ENCODE measurements at regions not wholly inside any gene's neighbourhood (a gene's known extent, or its start where the extent isn't known, plus 50 kb on each side); places are given as distances from the start of the nearest gene placed in this dataset.
"Not testable (repeated sequence)": the region's sequence is repeated elsewhere in the genome, so short reads cannot be mapped to it uniquely, and the experiment has no call there.

DNA sequence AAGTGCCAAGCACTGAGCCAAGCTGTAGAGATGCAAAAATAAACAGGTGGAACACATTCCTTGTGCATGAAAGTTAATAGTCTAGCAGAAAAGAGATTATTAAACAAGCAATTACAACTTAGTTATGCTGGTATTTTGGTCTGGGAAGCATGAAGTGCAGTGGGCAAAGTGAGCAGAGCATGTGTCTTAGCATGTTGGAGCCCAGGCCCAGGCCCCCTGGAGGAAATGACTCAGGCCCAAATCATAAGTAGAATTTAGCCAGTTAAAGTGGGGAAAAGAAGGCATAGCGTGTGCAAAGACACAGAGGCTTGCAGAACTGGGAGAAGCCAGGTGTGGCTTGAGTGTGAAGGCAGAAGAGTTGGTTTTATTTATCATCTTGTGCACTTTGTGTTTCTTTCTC lies 163.8 kb upstream of the ATP11B start:
- no peak for DNase-seq (ENCODE audit: low spot score)

GRCh38 chr3:182631183-182632076 lies 161.9 kb upstream of the ATP11B start:
- DNase-seq (ENCODE audit: low spot score): no peak

DNA sequence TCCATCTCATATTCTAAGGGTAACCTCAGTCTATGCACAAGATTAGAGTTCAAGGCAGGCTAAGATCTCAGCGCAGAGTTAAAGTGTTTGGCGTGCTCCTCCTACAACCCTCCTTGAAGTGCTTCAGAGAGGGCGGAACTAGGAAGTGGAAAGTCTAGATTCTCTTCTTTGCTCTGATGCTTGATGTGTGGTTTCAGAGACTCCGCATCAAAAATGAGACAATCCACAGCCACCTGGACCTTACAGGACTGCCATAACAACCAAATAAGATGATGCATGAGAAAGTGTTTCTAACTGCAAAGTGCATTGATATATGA lies 161.3 kb upstream of the ATP11B start:
- DNase-seq (ENCODE audit: low spot score): no peak

DNA sequence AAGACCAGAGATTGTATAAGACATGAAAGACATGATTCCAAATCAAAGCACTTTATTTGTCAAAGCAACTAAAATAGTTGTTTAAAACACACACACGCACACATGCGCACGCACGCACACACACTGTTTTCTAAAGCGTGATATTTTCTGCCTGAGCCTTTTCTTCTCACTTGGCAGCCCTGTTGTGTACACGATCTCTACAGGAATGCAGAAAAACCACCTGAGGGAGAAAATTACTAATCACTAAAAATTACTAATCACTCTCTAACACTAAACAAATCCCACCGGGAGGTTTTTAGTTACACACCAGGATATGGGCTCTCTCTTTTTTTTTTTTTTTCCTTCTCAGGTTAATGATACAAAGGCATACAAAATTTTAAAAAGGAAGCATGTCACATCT lies 160.1 kb upstream of the ATP11B start:
- no peak for DNase-seq (ENCODE audit: low spot score)

GRCh38 chr3:182636646-182637045 lies 156.7 kb upstream of the ATP11B start:
- no peak for DNase-seq (ENCODE audit: low spot score)

DNA sequence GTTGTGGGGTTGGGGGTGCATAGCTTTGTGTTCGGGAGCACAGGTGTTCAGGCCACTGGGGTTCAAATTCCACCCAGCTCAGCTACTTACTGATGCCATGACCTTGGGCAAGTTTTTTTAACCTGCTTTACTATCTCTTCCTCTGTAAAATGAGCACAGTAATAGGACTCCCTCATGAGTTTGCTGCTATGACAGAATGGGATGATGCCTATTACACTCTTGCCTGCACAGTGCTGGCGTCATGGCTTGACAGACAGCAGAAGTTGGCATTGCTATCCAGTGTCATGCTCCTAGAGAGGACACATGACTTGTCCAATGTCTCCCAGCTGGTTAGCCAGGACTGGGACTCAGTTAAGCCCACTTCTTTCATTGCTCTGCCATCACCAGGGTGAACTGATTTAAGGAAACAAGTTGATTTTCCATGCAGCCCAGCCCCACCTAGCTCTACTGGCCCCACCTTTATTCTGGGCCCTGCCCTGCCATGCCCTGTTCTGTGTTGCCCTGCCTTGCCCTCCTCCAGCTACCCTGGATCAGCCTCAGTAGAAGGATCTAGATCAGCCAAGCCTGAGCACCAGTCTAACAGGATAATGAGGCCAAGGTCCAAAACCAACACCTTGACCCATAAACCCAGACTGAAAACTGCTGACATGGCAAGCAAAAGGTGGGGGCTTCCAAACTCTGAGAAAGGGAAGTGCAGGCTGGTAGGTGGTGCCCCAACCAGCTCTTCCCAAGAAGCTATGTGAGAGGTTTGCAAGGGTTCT lies 155.8 kb upstream of the ATP11B start:
- no peak for DNase-seq (ENCODE audit: low spot score)

DNA sequence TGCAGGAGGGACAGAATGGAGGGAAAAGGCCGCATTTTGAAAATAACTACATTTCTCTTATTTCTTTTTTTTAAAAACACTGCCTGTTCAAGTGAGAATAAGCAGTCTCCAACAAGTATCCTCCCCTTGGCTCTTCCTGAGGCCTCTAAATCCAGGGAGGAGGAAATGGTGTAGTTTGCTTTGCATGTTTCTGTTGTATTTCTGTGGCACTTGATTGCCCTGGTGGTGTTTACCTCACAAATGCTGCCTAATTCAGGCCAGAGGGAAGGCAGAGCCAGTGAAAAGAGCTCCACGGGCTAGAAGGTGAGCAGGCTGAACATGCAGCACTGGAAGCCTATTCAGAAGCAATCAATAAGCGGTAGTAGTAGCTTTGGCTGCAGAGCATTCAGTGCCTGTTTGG lies 149.3 kb upstream of the ATP11B start:
- no peak for DNase-seq (ENCODE audit: low spot score)

DNA sequence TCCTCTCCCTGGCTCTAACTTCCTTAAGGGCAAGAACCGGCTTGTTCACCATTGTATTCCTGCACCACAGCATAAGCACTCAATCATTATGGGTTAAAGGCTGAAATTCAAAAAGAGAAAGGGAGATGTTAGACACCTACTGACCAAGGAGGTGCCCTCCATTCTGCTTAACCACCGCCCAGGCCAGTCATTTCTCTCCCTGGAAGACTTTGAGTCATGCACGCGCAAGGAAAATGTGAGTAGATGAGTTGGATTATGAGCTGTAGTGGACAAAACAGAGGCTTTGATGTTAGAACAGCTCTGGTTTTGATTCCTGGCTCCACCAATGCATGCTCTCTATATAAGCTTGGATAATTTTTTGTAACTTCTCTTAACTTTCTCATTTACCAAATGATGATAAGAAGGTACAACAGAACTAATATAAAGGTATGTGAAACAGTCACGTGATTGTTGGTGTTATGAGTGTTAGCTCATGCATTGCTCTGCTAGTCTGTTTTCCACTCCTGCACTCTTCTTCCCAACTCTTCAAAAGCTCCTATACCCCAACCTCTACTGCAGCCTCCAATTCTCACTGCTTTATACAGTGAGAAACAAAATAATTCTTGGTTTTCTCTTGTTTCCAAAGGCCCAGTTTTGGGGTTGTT lies 148.4 kb upstream of the ATP11B start:
- DNase-seq (ENCODE audit: low spot score): no peak

DNA sequence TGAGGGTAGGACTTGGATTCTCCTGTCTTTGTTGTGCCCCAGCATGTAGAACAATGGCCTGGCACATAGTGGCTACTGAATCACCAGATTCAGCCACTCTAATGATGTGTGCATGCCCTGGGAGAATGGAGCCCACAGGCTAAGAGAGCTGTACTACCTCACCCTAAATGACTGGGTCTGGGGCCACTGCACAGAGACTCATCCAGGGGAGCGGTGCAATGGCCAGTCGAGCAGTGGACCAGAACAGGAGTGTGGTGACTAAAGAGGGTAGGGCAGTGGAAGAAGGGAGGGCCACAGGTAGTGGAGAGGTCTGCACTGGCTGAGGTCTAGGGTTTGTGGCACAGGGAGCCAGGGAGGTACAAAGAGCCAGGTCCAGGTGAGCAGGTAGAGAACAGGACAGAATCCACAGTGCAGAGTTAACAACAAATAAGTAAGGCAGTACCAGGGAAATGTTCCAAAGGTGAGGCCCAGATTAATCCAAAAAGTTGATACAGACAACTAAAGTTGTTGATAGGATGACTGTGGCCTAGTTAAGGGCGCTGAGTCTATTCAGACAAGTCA lies 142.7 kb upstream of the ATP11B start:
- DNase-seq (ENCODE audit: low spot score): no peak

DNA sequence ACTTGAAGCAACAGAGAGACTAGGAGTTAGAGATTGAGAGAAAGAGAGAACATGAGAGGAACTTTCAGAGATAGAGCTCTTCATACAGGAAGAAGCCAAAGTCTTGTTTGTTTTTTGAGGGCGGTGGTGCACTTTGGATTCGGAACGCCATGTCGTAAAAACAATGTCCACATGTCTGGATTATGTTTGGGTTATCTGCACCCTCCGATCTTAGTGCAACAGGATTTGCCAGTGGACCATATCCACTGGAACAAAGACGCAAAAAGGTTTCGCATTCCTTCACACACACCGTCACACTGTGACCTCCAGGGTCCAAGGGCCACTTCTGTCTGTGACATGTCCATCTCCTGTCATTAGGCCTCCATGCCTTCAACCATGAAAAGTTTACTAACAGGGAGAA lies 141.8 kb upstream of the ATP11B start:
- DNase-seq (ENCODE audit: low spot score): no peak

GRCh38 chr3:182653065-182653464 lies 140.2 kb upstream of the ATP11B start:
- not testable (repeated sequence) for DNase-seq (ENCODE audit: low spot score)

- DNase-seq (ENCODE audit: low spot score): no peak
Measured at GRCh38 chr3:182668541-182668940, 124.8 kb upstream of the ATP11B start.

- DNase-seq (ENCODE audit: low spot score): no peak
Measured at GRCh38 chr3:182668974-182669373, 124.3 kb upstream of the ATP11B start.

DNA sequence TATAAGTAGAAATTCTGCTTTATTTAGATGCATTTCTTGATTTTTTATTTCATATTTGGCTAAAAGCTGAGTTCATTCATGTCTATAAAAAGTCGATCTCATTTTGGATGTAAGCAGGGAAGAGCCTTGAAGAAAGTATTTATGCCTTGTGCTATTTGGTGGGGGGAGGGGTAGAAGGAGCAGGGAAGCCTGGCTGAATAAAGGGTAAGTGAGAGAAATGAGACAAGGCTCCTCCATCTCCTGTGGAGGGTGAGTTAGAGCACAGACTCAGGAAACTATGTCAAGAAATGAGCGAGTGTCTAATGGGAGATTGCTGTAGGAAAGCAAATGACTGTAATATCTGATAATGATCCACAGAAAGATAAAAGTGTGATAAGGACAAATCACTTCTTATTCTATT lies 121.8 kb upstream of the ATP11B start:
- peak; percentile 5 for DNase-seq (ENCODE audit: low spot score)

- DNase-seq (ENCODE audit: low spot score): peak; percentile 35
Measured at GRCh38 chr3:182671942-182672341, 121.4 kb upstream of the ATP11B start.

DNA sequence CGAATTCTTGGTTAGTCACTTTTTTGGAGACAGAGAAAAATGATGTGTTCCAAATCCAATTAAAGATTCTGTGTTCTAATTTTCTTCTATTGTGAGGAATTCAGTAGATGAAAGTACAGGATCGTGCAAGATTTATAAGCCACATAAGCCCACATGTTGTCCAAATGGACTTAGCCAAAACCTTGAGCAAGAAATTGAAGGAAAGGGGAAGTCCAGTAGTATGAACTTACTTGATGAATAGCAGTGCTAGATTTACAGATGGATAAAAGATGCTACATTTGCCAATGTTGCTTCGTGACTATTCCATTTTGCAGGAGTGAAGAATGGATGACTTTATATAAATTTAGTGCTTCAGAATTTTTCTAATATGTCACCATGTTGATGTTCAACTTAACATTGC lies 120.0 kb upstream of the ATP11B start:
- DNase-seq (ENCODE audit: low spot score): no peak

DNA sequence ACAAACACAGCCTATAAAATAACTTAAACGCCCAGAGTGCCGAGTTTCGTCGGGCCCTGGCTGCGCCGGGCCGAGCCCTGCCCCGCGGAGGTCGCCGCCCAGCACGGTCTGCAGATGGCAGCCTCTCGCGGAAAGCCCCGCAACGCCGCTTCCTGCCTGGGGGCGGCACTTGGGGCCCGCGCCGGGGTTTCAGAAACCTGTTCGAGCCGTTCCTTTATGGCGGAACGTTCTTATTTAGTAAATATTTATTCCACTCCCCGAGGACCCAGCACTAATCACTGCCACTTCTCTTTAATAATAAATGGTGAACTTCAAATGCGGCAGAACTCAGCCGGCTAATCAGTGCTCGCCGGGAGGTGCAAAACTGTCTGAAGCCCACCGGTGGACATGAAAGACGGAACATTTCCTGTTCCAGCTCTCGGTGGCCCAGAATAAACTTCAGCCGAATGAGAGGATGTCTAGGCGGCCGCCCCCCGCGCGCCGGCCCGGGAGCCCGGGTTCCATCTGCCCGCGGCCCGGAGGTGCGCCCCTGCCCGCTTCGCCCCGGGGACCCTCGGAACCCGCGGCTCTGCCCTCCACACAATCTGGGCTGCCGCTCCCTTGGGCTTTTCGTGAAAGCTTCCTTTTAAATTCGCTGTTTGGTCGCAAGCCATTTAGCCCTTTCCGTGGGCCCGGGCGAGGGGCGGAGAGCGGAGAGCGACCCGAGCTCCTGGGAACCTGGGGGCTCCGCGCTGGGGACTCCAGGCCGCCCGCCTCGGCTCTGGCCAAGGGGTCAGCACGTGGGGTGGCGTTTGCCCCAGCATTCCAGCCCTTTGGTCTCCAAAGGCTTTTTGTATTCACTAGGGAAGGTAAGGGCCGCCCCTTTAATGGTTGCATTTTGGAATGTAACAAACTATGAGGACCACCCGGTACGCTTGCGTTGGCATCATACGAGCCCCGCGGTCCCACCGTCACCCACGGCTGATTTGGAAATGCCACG lies 110.8 kb upstream of the ATP11B start:
- peak; percentile 68 for DNase-seq (ENCODE audit: low spot score)

GRCh38 chr3:182683453-182683852 lies 109.9 kb upstream of the ATP11B start:
- peak; percentile 81 for DNase-seq (ENCODE audit: low spot score)

DNA sequence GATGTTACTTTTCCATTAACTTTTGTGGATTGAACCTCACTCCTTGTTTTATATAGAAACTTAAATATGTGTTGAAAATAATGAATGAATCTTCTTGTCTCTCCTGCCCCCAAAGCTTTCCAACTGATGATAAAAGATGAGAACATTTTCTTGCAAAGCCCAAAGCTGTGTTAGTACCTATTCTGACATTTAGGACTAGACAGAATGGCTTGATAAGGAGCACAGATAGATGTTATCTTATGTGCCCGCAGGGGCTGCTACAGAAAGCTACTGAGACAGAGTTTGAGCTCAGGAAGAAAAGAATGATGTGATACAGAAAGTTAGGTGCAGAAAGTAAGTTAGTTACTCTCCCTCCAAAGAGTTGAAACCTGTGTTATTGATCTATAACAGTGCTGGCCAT lies 109.4 kb upstream of the ATP11B start:
- DNase-seq (ENCODE audit: low spot score): no peak

DNA sequence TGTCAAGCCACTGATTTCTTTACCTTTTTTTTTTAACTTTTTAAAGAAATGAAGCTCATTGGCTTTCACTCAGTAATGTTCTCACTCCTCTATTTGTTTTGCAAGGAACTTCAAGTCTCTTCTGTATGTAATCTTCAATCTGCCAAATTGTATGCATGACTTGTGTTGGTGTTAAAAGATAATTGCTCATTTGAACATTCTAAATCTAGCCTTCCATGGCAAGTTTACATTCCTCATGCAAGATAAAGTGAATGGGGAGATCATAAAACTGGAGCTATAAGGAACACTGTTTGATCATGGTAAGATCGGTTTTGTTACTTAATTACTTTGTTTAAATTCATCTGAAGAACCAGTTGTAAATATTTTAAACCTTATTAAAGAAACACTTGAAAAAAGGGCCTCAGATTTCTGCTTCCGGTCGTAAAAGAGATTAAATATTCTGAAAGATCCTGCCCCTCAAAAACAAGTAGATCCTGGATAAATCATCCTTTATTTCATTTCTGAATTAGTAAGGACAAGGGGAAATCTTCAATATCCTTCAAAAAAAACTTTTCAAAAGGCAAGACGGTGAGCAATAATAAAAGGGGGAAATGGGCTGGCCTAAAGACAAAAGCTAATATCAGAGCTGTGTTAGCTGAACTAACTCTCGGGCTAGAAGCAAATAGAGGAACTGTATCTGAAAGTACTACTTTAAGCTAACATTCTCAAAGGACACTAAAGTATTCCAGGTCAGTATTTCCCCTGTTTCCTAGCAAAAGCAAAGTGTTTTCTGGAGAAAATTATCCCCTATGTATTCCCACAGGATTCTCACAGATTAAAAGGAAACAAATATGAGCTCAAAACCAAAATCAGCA lies 107.0 kb upstream of the ATP11B start:
- DNase-seq (ENCODE audit: low spot score): no peak

DNA sequence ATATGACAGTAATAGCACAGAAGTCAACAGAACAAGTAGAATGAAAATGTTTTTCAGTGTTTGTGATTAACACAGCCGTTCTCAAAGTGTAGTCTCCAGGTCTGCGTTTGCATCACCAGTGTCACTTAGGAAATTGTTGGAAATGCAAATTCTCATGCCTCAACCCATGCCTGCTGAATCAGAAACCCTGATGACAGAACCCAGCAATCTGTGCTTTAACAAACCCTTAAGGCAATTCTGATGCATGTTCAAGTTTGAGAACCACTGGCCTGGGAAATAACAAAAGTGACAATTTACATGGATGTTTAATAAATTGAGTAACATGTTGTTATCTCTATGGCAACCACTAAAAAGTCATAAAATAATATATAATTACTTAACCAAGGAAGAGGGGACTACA lies 103.1 kb upstream of the ATP11B start:
- DNase-seq (ENCODE audit: low spot score): no peak
